ENCODE measurements at regions not wholly inside any gene's neighbourhood (a gene's known extent, or its start where the extent isn't known, plus 50 kb on each side); places are given as distances from the start of the nearest gene placed in this dataset.

DNA sequence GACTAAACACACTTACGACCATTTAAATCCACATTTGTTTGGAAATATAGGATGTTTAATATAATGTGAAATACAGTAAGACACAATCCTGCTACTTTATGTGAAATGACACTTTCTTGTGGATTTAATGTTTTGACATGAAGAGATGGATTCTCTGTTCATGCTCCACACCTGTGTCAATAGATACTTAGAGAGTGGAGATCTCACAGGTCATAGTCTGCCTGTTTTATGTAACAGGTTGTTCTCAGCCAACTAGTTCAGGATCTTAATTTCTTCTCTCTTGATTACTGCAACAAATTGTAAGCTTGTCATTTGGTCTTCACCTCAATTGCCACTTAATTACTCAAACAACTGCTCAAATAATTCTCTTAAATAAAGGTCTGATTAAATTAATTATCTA is 1621.2 kb downstream of the PCDH7 start:
- DNase-seq (ENCODE audit: extremely low read depth, insufficient read length): no peak
- TF ChIP-seq, protein P1, sequence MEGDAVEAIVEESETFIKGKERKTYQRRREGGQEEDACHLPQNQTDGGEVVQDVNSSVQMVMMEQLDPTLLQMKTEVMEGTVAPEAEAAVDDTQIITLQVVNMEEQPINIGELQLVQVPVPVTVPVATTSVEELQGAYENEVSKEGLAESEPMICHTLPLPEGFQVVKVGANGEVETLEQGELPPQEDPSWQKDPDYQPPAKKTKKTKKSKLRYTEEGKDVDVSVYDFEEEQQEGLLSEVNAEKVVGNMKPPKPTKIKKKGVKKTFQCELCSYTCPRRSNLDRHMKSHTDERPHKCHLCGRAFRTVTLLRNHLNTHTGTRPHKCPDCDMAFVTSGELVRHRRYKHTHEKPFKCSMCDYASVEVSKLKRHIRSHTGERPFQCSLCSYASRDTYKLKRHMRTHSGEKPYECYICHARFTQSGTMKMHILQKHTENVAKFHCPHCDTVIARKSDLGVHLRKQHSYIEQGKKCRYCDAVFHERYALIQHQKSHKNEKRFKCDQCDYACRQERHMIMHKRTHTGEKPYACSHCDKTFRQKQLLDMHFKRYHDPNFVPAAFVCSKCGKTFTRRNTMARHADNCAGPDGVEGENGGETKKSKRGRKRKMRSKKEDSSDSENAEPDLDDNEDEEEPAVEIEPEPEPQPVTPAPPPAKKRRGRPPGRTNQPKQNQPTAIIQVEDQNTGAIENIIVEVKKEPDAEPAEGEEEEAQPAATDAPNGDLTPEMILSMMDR (IDR thresholded peaks at IDR 0.05; ENCODE audit: insufficient read depth, low read length, poor library complexity, severe bottlenecking): no peak
- no peaks in the 10 kb centered on the region for H3K27me3 ChIP-seq (replicated peaks; ENCODE audit: control insufficient read depth, insufficient read depth, low read length)
- no peaks in the 10 kb centered on the region for H3K36me3 ChIP-seq (ENCODE audit: control insufficient read depth, insufficient read depth, low read length)
- no peak overlapping the region for H3K4me3 ChIP-seq (replicated peaks; ENCODE audit: low read depth, low read length)

DNA sequence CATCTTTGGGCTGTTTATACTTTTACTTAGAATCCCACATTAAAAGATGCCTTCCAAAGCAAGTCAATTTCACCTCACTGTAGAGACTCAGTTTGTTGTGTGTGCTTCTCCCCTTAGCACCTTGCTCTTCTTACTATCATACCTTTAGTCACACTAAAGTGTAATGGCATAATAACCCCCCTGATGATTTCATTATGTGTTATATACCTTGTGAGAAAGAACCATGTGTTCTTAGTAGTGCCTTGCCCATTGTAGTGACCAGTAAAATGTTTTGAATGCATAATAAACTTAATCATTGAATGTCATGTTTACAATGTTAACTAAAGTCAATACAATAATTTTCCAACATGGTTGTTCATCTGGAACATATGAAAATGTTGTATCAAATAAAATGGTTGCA is 1621.9 kb downstream of the PCDH7 start:
- no peak for DNase-seq (ENCODE audit: extremely low read depth, insufficient read length)
- TF ChIP-seq, protein P1 (IDR thresholded peaks at IDR 0.05; ENCODE audit: insufficient read depth, low read length, poor library complexity, severe bottlenecking): no peak
- H3K27me3 ChIP-seq (replicated peaks; ENCODE audit: control insufficient read depth, insufficient read depth, low read length): no peaks in the 10 kb centered on the region
- H3K4me3 ChIP-seq (replicated peaks; ENCODE audit: low read depth, low read length): no peak overlapping the region
- H3K36me3 ChIP-seq (ENCODE audit: control insufficient read depth, insufficient read depth, low read length): no peaks in the 10 kb centered on the region

DNA sequence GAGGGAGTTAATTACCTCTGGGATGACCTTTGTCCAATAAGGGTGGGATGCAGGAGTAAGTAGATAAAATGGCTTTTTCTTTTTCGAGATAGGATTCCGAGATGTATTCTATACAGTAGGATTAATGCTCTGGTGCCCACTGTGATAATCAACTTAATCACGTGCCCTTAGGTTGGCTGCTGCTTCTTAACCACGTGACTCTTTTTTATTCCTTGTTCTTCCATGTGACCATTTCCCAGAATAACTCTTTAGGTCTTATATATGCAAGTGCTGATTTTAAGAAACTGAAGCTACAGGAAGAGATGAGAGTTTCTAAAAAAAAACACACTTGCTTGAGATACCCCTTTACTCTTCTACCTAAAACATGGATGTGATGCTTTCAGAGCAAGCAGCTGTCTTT is 1628.9 kb downstream of the PCDH7 start:
- DNase-seq (ENCODE audit: extremely low read depth, insufficient read length): no peak
- TF ChIP-seq, protein P1 (IDR thresholded peaks at IDR 0.05; ENCODE audit: insufficient read depth, low read length, poor library complexity, severe bottlenecking): no peak
- H3K36me3 ChIP-seq (ENCODE audit: control insufficient read depth, insufficient read depth, low read length): no peaks in the 10 kb centered on the region
- H3K27me3 ChIP-seq (replicated peaks; ENCODE audit: control insufficient read depth, insufficient read depth, low read length): no peaks in the 10 kb centered on the region
- H3K4me3 ChIP-seq (replicated peaks; ENCODE audit: low read depth, low read length): no peak overlapping the region

DNA sequence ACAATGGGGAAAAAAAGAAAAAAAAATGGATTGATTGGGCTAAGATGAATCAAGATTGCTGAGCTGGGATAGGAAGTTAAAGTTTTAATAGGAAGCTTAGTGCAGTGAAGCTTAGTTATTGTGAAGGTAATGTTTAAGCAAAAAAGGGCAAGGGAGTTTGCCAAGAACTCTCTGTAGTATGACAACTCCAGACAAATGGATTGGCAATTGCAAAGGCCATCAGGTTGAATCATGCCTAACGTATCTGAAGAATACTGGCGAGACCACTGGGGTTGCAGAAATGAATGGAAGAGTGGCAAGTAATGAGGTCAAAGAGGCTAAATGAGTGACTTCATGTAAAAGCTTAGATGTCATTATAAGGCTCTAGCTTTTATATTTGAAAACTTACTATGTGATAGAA is 1654.0 kb downstream of the PCDH7 start:
- Histone ChIP-seq H3K36me3 (ENCODE audit: control insufficient read depth, insufficient read depth, low read length) (no peaks in the 10 kb centered on the region), H3K27me3 (replicated peaks; ENCODE audit: control insufficient read depth, insufficient read depth, low read length) (no peaks in the 10 kb centered on the region), H3K4me3 (replicated peaks; ENCODE audit: low read depth, low read length) (no peak overlapping the region)
- DNase-seq (ENCODE audit: extremely low read depth, insufficient read length): no peak
- TF ChIP-seq, protein P1 (IDR thresholded peaks at IDR 0.05; ENCODE audit: insufficient read depth, low read length, poor library complexity, severe bottlenecking): no peak

DNA sequence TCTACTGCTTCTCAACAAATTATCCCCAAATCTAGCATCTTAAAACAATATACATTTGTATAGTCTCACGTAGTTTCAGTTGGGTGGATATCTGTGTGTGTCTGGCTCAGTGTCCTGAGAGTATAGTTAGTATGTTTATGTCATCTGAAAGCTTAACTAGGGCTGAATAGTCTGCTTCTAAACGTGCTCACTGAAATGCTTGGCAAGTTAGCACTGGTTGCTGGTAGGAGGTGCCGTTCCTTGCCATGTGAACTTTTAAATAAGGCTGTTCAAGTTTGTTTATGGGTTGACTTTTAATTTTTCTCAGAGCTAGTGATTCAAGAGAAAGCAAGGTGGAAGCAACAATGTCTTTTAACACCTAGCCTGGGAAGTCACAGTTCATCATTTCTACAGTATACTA is 1673.6 kb downstream of the PCDH7 start:
- H3K36me3 ChIP-seq (ENCODE audit: control insufficient read depth, insufficient read depth, low read length): no peaks in the 10 kb centered on the region
- DNase-seq (ENCODE audit: extremely low read depth, insufficient read length): no peak
- no peak overlapping the region for H3K4me3 ChIP-seq (replicated peaks; ENCODE audit: low read depth, low read length)
- TF ChIP-seq, protein P1 (IDR thresholded peaks at IDR 0.05; ENCODE audit: insufficient read depth, low read length, poor library complexity, severe bottlenecking): no peak
- H3K27me3 ChIP-seq (replicated peaks; ENCODE audit: control insufficient read depth, insufficient read depth, low read length): no peaks in the 10 kb centered on the region

DNA sequence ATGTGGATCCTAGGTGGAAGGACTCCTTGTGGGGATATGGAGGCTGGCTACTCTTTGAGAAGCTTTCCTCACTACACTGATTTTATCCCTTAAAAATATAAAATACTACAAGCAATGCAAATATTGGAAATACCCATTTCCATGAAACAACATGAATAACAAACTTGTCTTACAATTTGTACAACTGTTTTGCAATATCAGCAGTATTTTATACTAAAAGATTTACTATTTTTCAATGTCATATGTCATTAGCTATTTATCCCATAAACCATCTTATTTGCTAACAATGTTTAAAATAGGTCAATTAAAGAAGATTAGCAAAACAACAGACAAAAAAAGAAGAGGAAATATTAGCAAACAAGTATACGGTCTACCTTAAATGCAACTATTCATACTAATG is 1674.1 kb downstream of the PCDH7 start:
- no peaks in the 10 kb centered on the region for H3K27me3 ChIP-seq (replicated peaks; ENCODE audit: control insufficient read depth, insufficient read depth, low read length)
- H3K36me3 ChIP-seq (ENCODE audit: control insufficient read depth, insufficient read depth, low read length): no peaks in the 10 kb centered on the region
- no peak for DNase-seq (ENCODE audit: extremely low read depth, insufficient read length)
- H3K4me3 ChIP-seq (replicated peaks; ENCODE audit: low read depth, low read length): no peak overlapping the region
- TF ChIP-seq, protein P1 (IDR thresholded peaks at IDR 0.05; ENCODE audit: insufficient read depth, low read length, poor library complexity, severe bottlenecking): no peak
